Caco-2 (cell line): ENCODE measurements at regions not wholly inside any gene's neighbourhood (a gene's known extent, or its start where the extent isn't known, plus 50 kb on each side); places are given as distances from the start of the nearest gene placed in this dataset.
"Not testable (repeated sequence)": the region's sequence is repeated elsewhere in the genome, so short reads cannot be mapped to it uniquely, and the experiment has no call there.

Experiments
- BruUV-seq: library from RNA; stranded (reverse); fragments of 400-500 nt; replicated peaks from 2 replicates; lab custom pipeline; 2021; lab: Mats Ljungman, UMichigan
- CTCF ChIA-PET: fragments of 300-600 bp; sonication (Branson Sonifier 250); formaldehyde crosslinking; loops from one replicate; lab custom pipeline; 2022; ENCODE audit warnings: antibody characterized with exemption; lab: Charles Lee
- POLR2A ChIA-PET: fragments of 300-600 bp; sonication (Branson Sonifier 250); formaldehyde crosslinking; loops from one replicate; lab custom pipeline; 2022; ENCODE audit warnings: antibody characterized with exemption; lab: Charles Lee
- DNase-seq, 2 experiments: peaks; one replicate each; pipeline versions ENCODE4 v3.0.0 to v3.0.0-alpha.2; 2020 to 2022
- H3K27me3 ChIP-seq: replicated peaks from 2 replicates; pipeline ENCODE4 v1.6.0; 2011; ENCODE audit warnings: low read length; ENCODE audit not compliant: control insufficient read depth, insufficient read depth
- H3K36me3 ChIP-seq: 2 replicates; pipeline ENCODE4 v1.5.1; 2011; ENCODE audit warnings: low read length; ENCODE audit not compliant: control insufficient read depth, insufficient read depth
- H3K4me1 ChIP-seq: fragments of 250-450 bp; sonication (Bioruptor Pico); 2 replicates; pipeline ENCODE4 v1.5.1; 2020; ENCODE audit warnings: mild to moderate bottlenecking
- H3K4me3 ChIP-seq: 2 replicates; pipeline ENCODE4 v1.5.1; 2011; ENCODE audit warnings: low read depth, mild to moderate bottlenecking, control low read depth, low read length
- H3K9me3 ChIP-seq: fragments of 250-450 bp; sonication (Bioruptor Pico); 2 replicates; pipeline ENCODE4 v1.5.1; 2020; ENCODE audit warnings: mild to moderate bottlenecking, moderate library complexity
- H3K27ac Mint-ChIP-seq: one replicate; pipeline ENCODE4 v1.8.0; 2022; ENCODE audit warnings: mixed read lengths; ENCODE audit not compliant: unreplicated experiment
- H3K27me3 Mint-ChIP-seq: one replicate; pipeline ENCODE4 v1.8.0; 2022; ENCODE audit warnings: mixed read lengths; ENCODE audit not compliant: insufficient read depth, unreplicated experiment
- H3K36me3 Mint-ChIP-seq: one replicate; pipeline ENCODE4 v1.8.0; 2022; ENCODE audit warnings: mild to moderate bottlenecking, mixed read lengths; ENCODE audit not compliant: insufficient read depth, unreplicated experiment
- H3K4me1 Mint-ChIP-seq: one replicate; pipeline ENCODE4 v1.8.0; 2022; ENCODE audit warnings: low read depth, mixed read lengths; ENCODE audit not compliant: unreplicated experiment
- H3K4me3 Mint-ChIP-seq: one replicate; pipeline ENCODE4 v1.8.0; 2022; ENCODE audit warnings: mild to moderate bottlenecking, moderate library complexity, mixed read lengths; ENCODE audit not compliant: unreplicated experiment
- H3K9me3 Mint-ChIP-seq: one replicate; pipeline ENCODE4 v1.8.0; 2022; ENCODE audit warnings: mixed read lengths; ENCODE audit not compliant: unreplicated experiment
- CTCF ChIP-seq, 2 experiments: fragments of 200-600 bp in 1 of 2; IDR thresholded peaks; 1 replicate in 1 of 2; 2 replicates in 1 of 2; pipeline versions ENCODE4 v1.5.1 to v1.8.0; 2011 to 2022; ENCODE audit warnings: antibody characterized with exemption in 1 of 2, control low read depth in 1 of 2, inconsistent platforms in 1 of 2, low read depth in 1 of 2, low read length in 1 of 2, mild to moderate bottlenecking in 1 of 2, moderate library complexity in 1 of 2; ENCODE audit not compliant: insufficient read depth in 1 of 2, severe bottlenecking in 1 of 2, unreplicated experiment in 1 of 2
- intact Hi-C: fragments of 100-400 bp; cut with micrococcal nuclease; formaldehyde crosslinking; loops from one replicate; pipeline ENCODE4 v1.10.0; 2022; ENCODE audit not compliant: unreplicated experiment

- H3K4me3 Mint-ChIP-seq: no peak overlapping the region
- H3K27me3 ChIP-seq: no peaks in the 10 kb centered on the region
- H3K27me3 Mint-ChIP-seq: no peaks in the 10 kb centered on the region
- CTCF ChIA-PET: no interaction called here
- intact Hi-C loops: no loop called here
- no peak overlapping the region for H3K27ac Mint-ChIP-seq
- TF ChIP-seq CTCF (IDR thresholded peaks at IDR 0.05; ENCODE audit: insufficient read depth in 1 of 2, low read depth in 1 of 2, low read length in 1 of 2, severe bottlenecking in 1 of 2, unreplicated experiment in 1 of 2): no peak
- peaks cover 10% of the 10 kb centered on the region for H3K9me3 Mint-ChIP-seq
- no peaks in the 10 kb centered on the region for H3K36me3 Mint-ChIP-seq
- no peak overlapping the region for H3K4me3 ChIP-seq
- no peaks in the 10 kb centered on the region for H3K9me3 ChIP-seq
- no TSS peak for BruUV-seq
- DNase-seq: no peak
- no peaks in the 10 kb centered on the region for H3K36me3 ChIP-seq
- no peaks in the 10 kb centered on the region for H3K4me1 ChIP-seq
- H3K4me1 Mint-ChIP-seq: no peaks in the 10 kb centered on the region
- POLR2A ChIA-PET: no interaction called here
These were observed 2302.2 kb upstream of the RAG2 start for GRCh38 chr11:38900211-38900610.

- BruUV-seq, H3K27me3 Mint-ChIP-seq, H3K4me1 ChIP-seq, H3K27ac Mint-ChIP-seq, H3K4me1 Mint-ChIP-seq, CTCF ChIA-PET, H3K27me3 ChIP-seq, POLR2A ChIA-PET, H3K4me3 ChIP-seq, H3K9me3 ChIP-seq, H3K36me3 ChIP-seq, intact Hi-C loops, H3K36me3 Mint-ChIP-seq, H3K4me3 Mint-ChIP-seq, DNase-seq: not testable (repeated sequence)
- peaks cover 10% of the 10 kb centered on the region for H3K9me3 Mint-ChIP-seq
These were observed 2296.2 kb upstream of the RAG2 start for GRCh38 chr11:38894201-38894600.

GRCh38 chr11:38884145-38884865, 2286.3 kb upstream of the RAG2 start:
- no peaks in the 10 kb centered on the region for H3K9me3 Mint-ChIP-seq

More at GRCh38 chr11:38884145-38884865, 2286.3 kb upstream of the RAG2 start:
- Mint-ChIP-seq H3K27ac (no peak overlapping the region), H3K4me3 (no peak overlapping the region), H3K36me3 (no peaks in the 10 kb centered on the region), H3K27me3 (no peaks in the 10 kb centered on the region), H3K4me1 (no peaks in the 10 kb centered on the region)
- ChIA-PET CTCF (no interaction called here), POLR2A (no interaction called here)
- H3K36me3 ChIP-seq: no peaks in the 10 kb centered on the region
- no peak for DNase-seq
- no peak overlapping the region for H3K4me3 ChIP-seq
- BruUV-seq: no TSS peak
- H3K9me3 ChIP-seq: no peaks in the 10 kb centered on the region
- TF ChIP-seq CTCF (IDR thresholded peaks at IDR 0.05; ENCODE audit: insufficient read depth in 1 of 2, low read depth in 1 of 2, low read length in 1 of 2, severe bottlenecking in 1 of 2, unreplicated experiment in 1 of 2): no peak
- intact Hi-C loops: no loop called here
- no peaks in the 10 kb centered on the region for H3K27me3 ChIP-seq
- H3K4me1 ChIP-seq: no peaks in the 10 kb centered on the region
